ENCODE measurements at regions not wholly inside any gene's neighbourhood (a gene's known extent, or its start where the extent isn't known, plus 50 kb on each side); places are given as distances from the start of the nearest gene placed in this dataset.
"Not testable (repeated sequence)": the region's sequence is repeated elsewhere in the genome, so short reads cannot be mapped to it uniquely, and the experiment has no call there.

GRCh38 chr6:16903470-16903869 is 142.2 kb upstream of the ATXN1 start:
- no peak for DNase-seq (ENCODE audit: low read depth)

DNA sequence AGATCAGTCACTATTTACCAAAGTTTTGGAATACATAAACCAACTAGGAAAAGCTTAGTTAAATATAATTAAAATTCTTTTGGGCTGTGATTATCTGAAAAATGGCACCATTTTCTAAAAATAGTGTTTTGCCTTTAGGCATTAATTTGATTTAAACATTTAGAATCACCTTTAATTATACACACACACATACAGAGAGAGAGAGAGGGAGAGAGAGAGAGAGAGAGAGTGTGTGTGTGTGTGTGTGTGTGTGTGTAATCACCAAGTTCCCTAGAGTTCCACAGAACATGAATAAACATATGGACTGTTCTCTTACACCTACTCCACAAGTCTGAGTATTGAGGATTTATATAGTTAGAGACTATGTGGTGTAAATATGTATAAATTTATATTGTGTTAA is 141.2 kb upstream of the ATXN1 start:
- no peak for DNase-seq (ENCODE audit: low read depth)

DNA sequence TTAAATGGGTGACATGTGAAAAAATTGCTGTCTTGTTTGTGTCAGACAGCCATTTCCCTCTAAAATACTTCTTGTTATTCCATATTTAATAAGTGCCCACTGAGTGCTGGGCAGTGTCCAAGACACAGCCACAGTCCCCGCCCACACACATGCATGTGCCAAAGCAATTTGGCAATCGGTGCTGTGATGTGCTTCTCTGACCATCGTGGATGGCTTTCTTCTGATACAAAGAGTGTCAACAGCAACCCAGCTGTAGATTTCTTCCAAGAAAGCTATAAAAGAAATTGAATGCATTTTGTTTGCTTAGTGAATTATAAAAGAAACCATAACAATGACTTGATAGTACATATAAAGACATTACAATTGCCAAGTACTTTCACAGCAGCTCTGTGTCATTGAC is 140.5 kb upstream of the ATXN1 start:
- no peak for DNase-seq (ENCODE audit: low read depth)

GRCh38 chr6:16901306-16901705 is 140.0 kb upstream of the ATXN1 start:
- no peak for DNase-seq (ENCODE audit: low read depth)

DNA sequence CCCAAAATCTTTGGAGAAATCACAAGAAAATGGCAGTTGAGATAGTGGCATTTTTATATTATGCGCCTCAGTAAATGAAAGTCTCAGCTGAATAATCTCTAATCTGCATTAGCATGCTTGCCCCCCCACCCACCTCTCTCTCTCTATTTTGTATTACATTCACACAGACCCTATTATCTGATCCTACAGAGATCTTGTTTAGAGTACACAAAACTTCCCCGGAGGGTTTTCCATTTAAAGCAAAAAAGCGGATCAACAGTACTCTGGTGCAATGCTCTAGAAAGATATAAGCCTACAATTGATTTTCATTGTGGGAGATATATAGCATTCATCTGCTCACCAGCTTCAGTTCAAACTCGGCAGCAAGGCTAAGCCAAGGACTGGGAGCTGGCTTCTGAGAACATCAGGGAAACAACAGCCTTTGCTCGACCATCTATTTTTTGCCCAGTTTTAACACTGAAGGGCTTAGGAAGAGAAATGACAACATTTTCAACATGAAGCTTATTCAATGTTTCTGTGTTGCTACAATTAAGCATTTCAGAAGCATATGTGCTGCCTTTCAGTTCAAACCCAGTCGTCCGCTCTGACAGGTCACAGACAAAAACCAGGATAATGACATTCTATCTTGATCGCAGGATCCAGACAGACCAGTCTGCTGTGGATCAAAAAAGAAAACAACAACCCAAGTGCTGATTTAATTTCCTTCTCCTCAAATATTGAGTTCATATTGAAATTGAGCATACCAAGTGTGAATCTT is 137.6 kb upstream of the ATXN1 start:
- DNase-seq (ENCODE audit: low read depth): no peak

- no peak for DNase-seq (ENCODE audit: low read depth)
Measured at GRCh38 chr6:16897669-16898068, 136.4 kb upstream of the ATXN1 start.

DNA sequence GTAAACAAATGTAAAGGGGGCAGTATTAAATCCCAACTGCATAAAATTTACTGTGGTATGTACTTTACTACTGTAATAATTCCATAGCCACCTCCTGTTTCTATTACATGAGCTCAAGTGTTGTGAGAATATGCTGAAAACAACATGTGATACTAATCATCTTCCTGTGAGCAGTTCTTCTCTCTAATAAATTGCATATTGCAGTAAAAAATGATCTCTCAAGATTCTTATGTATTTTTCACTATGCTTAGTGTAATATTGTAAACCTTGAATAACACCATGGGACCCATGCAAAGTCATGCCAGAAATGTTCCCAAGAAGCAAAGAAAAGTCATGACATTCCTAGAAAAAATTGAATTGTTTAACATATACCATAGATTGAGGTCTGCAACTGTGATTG is 133.0 kb upstream of the ATXN1 start:
- DNase-seq (ENCODE audit: low read depth): no peak

- not testable (repeated sequence) for DNase-seq (ENCODE audit: low read depth)
Measured at GRCh38 chr6:16891110-16891509, 129.8 kb upstream of the ATXN1 start.

- DNase-seq (ENCODE audit: low read depth): no peak
Measured at GRCh38 chr6:16885411-16886160, 124.3 kb upstream of the ATXN1 start.

GRCh38 chr6:16884526-16884925 is 123.3 kb upstream of the ATXN1 start:
- DNase-seq (ENCODE audit: low read depth): no peak

- no peak for DNase-seq (ENCODE audit: low read depth)
Measured at GRCh38 chr6:16883414-16883813, 122.2 kb upstream of the ATXN1 start.

- no peak for DNase-seq (ENCODE audit: low read depth)
Measured at GRCh38 chr6:16882230-16882629, 121.0 kb upstream of the ATXN1 start.

GRCh38 chr6:16876852-16877251 is 115.6 kb upstream of the ATXN1 start:
- not testable (repeated sequence) for DNase-seq (ENCODE audit: low read depth)

DNA sequence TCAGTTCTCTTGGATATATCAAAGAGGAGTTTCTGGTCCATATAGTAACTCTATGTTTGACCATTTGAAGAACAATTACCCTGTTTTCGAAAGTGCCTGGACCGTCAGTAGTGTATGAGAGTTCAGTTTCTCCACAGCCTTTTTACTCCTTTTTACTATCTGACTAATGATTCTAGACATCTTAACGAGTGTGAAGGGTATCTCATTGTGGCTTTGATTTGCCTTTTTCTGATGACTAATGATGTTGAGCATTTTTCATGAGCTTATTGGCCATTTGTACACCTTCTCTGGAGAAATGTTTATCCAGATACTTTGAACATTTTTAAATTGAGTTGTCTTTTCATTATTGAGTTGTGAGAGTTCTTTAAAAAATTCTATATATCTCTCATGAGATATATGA is 114.9 kb upstream of the ATXN1 start:
- DNase-seq (ENCODE audit: low read depth): no peak

- no peak for DNase-seq (ENCODE audit: low read depth)
Measured at GRCh38 chr6:16873698-16874097, 112.4 kb upstream of the ATXN1 start.

DNA sequence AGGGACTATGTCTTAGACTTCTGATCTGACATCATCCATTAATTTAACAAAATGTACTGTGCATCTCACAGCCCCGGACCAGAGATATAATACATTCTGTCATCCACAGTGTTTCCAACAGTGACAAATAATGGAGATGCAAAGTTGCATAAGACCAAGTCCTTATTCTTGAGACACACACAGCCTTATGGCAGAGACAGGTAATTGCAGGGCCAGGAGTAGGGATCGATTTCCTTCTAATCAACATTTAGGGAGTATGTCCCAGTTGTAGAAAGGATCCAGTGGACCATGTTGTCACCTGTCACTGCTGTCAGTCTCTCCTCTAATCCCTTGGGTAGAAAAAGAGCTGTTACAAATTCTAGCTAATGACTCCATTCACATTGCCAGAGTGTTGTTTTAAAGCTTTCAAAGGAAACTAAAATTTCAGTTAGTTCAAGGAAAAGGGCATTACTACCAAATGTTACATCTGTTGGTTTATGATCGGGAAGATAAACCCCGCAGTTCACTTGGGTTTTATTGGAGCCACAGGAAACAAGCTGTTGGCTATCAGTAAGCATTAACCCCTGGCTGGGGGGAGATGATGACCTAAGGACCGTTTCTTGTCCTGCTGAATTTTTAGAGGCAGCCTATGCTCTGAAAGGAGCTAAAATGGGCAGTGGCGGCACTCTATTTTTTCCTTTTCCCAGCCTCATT is 111.4 kb upstream of the ATXN1 start:
- no peak for DNase-seq (ENCODE audit: low read depth)

GRCh38 chr6:16871047-16871446 is 109.8 kb upstream of the ATXN1 start:
- DNase-seq (ENCODE audit: low read depth): no peak

DNA sequence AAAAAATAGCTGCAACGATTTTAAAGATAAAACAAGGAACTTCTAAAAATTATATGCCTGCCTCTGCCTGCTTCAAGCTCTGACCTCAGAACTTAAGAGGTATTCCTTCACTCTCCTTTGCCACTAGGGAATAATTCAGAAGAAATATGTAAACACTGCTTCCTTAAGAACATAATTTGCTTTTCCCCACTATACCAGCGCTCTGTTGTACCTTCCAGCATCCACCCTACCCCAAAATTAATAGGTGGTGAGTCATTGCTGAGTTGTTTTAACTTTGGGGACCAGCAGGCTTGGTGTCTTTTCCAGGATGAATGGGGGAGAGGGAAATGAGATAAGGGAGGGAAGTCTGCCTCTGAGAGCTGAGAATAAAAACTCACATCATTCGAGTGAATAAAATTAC is 107.7 kb upstream of the ATXN1 start:
- DNase-seq (ENCODE audit: low read depth): no peak

DNA sequence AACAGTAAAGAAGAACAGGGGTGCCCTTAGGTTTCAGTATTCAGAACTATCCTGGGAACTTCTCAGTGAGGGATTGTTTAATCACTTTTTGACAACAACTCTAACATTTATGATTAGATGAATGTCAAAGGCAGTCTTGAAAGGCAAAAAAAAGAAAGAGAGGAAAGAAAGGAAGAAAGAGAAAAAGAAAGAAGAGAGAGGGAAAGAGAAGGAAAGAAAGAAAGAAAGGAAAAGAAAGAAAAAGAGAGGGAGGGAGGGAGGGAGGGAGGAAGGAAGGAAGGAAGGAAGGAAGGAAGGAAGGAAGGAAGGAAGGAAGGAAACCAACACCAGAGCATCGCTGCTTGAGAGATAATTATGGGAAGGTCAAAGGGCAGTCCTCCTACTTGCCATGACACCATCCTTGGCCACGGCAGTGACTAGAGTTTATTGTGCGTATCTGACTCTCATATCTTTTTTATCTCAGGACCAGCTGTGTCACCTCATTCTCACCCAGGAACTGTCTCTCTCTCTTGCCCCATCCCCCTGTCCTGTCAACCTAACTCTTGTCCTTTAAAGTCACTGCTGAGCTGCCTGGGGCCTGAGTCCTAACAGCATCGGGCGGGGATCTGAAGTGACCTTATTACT is 96.8 kb upstream of the ATXN1 start:
- no peak for DNase-seq (ENCODE audit: low read depth)

GRCh38 chr6:16855460-16855859 is 94.2 kb upstream of the ATXN1 start:
- no peak for DNase-seq (ENCODE audit: low read depth)

DNA sequence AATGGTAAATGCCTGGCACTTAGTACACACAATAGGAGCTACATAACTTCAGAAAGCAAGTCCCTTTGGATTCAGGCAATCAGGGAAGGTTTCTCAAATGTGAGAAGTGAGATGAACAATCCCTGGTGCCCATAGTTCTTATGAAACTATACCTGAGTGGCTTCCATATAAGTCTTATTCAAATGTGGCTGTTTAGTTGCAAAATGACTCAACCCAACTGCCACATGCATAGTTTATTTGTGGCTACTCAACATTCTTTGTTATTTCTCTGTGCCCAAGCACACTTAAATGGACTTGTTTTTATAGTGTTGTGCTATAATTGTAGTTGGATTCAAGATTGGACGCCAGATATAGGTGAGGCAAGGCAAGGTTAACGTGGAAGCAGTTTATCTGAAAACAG is 93.7 kb upstream of the ATXN1 start:
- DNase-seq (ENCODE audit: low read depth): no peak

- no peak for DNase-seq (ENCODE audit: low read depth)
Measured at GRCh38 chr6:16852671-16853070, 91.4 kb upstream of the ATXN1 start.

DNA sequence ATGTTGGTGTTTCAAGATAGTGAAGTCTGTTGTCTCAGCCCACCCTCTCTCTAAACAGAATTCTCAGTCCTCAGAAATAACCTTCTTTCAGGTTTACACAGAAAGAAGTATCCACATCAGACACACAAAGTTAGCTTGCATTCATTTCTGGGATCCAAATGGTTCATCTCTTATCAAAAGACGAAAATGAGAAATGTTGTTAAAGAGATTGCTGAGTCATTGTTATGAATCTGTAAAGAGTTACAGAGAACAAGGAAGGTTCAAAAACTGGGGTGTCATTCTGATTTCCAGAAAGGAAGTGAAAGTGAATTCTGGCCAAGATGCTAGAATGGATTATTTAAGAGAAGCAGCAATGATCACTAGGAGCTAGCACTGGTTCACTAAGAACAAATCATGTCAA is 90.5 kb upstream of the ATXN1 start:
- DNase-seq (ENCODE audit: low read depth): no peak

Data from CMK (cell line).